CD4-positive, alpha-beta T cell treated with Interleukin-12 subunit alpha and Interleukin-12 subunit beta, for 1 hour (primary cell): ENCODE measurements at regions not wholly inside any gene's neighbourhood (a gene's known extent, or its start where the extent isn't known, plus 50 kb on each side); places are given as distances from the start of the nearest gene placed in this dataset.

Experiments
- DNase-seq: peaks from one replicate; pipeline ENCODE4 v3.0.0-alpha.2; 2020

GRCh38 chr15:92305343-92305742 is 88.3 kb upstream of the ST8SIA2 start:
- DNase-seq, result no peak

GRCh38 chr15:92306663-92307062 is 87.0 kb upstream of the ST8SIA2 start:
- no peak for DNase-seq

- no peak for DNase-seq
Observed at GRCh38 chr15:92315144-92315543, 78.5 kb upstream of the ST8SIA2 start.

GRCh38 chr15:92315595-92316211 is 78.0 kb upstream of the ST8SIA2 start:
- DNase-seq, result no peak

GRCh38 chr15:92316586-92317295 is 76.9 kb upstream of the ST8SIA2 start:
- no peak for DNase-seq

- DNase-seq, result no peak
Observed at GRCh38 chr15:92320012-92320699, 73.5 kb upstream of the ST8SIA2 start.

GRCh38 chr15:92322566-92323355 is 70.9 kb upstream of the ST8SIA2 start:
- DNase-seq, result no peak

GRCh38 chr15:92323525-92323924 is 70.2 kb upstream of the ST8SIA2 start:
- DNase-seq, result no peak

- no peak for DNase-seq
Observed at GRCh38 chr15:92324101-92324963, 69.3 kb upstream of the ST8SIA2 start.

GRCh38 chr15:92326236-92326635 is 67.4 kb upstream of the ST8SIA2 start:
- no peak for DNase-seq

GRCh38 chr15:92327033-92327432 is 66.6 kb upstream of the ST8SIA2 start:
- no peak for DNase-seq

GRCh38 chr15:92328207-92328606 is 65.5 kb upstream of the ST8SIA2 start:
- DNase-seq, result no peak

- DNase-seq, result no peak
Observed at GRCh38 chr15:92332125-92332899, 61.4 kb upstream of the ST8SIA2 start.

- no peak for DNase-seq
Observed at GRCh38 chr15:92333709-92334108, 60.0 kb upstream of the ST8SIA2 start.

- no peak for DNase-seq
Observed at GRCh38 chr15:92336419-92336987, 57.2 kb upstream of the ST8SIA2 start.

- no peak for DNase-seq
Observed at GRCh38 chr15:92339361-92339760, 54.3 kb upstream of the ST8SIA2 start.
